NCI-H345 treated with DMSO at 0.1 percent for 48 hours (cell line): ENCODE measurements at regions not wholly inside any gene's neighbourhood (a gene's known extent, or its start where the extent isn't known, plus 50 kb on each side); places are given as distances from the start of the nearest gene placed in this dataset.

Experiments used
- DNase-seq: peaks from one replicate; lab custom pipeline; 2025; ENCODE audit not compliant: unreplicated experiment; lab: John Stamatoyannopoulos, UW

- DNase-seq = no peak
These were observed 233.1 kb upstream of the ANKRD55 start for GRCh38 chr5:56466136-56466816.

DNA sequence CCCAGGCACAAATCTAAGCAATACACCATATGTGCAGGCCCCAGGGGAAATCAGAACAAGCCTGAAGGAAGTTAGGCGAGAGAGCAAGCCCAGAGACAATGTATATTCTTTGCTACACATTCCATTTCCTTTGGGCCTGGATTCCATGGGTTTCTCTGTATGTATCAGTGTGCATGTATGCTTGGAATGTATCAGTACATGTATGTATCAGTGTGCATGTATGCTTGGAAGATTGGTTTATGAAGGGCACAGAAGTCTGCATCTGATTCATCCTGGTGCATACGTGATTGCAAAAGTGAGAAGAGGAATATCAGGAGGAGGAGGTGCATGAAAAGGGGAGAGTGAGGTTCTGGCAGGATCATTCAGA is 232.6 kb upstream of the ANKRD55 start:
- no peak for DNase-seq

GRCh38 chr5:56464935-56465768 is 232.0 kb upstream of the ANKRD55 start:
- DNase-seq = no peak

DNA sequence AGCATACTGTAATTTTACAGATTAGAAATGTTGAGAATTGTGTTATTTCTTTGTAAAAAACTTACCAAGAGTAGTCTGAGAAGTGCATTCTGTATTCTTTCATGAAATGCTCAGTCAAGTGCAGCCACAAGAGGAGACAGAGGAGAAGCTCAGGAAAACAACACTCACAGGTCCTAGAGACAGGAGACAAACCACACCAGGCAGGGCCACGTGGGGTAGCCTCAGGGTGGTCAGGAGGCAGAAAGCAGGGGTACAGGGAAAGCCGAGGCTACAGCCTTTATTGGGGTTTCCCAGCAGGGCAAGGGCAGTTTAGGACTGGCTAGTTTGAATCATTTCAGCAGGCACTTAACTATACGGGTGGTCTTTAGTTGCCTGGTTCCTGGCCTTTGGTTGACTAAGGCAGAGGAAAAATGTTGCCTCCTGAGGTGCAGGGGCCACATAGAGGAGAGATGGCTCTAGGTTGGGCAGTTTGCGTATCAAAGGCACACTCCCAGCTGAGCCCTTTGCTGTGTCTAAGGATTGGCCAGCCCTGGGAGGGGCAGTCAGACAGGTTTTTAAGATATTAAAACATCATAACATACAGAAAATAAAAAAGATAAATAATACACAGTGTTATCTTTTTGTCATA is 230.9 kb upstream of the ANKRD55 start:
- DNase-seq = no peak

DNA sequence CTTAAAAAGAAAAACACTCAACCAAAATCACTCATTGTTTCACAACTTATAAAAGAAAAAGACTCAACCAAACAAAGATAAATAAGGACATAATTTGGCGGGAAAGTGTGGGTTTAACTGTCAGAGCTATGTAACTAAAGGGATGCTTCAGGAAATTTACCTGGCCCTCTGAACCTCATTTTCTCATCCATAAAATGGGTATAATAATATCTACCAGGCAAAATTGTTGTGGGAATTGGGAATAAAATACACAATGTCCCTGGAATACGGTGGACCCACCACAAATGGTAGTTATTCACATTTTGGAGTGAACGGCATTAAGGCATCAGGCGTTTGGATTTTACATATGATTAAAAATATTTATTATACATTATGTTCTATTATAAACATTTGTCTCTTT is 228.5 kb upstream of the ANKRD55 start:
- DNase-seq = no peak

DNA sequence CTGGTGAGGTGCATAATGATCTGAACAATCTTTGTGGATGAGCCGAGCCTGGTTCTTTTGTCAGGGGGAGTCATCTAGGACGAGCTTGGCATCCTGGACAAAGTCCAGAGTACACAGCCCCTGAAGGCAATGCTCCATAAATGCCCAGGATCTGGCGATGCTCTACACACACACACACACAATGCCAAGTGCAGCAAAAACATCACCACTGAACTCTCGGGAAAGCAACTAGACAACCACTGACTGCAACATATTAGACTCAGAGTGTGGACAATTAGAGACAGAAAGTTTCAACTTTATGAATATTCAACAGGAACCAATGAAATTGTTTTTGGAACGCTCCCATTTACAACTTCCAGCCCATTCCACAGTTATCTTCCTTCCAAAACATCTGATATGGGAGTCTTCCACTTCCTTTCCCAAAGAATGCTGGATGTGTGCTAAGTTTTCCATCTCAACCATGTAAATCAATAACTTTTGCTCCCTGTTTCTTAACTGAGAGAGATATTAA is 227.6 kb upstream of the ANKRD55 start:
- no peak for DNase-seq

DNA sequence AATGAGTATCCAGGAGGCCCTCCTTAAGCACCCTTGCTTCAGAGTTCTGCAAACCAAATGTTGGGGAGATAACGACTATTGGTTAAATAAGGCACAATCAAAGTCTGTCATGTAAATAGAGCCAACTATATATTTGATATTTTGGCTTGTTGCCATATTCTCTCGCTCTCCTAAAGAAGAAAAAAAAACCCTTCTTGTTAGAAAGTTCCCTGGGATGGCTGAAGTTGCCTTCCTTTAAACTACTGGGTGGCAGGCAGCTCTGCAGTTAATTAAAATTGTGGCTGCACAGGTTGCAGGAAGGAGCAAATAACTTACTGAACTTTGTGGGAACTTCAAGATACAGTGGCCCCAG is 227.0 kb upstream of the ANKRD55 start:
- DNase-seq = no peak

- DNase-seq = no peak
These were observed 226.5 kb upstream of the ANKRD55 start for GRCh38 chr5:56459394-56460194.

DNA sequence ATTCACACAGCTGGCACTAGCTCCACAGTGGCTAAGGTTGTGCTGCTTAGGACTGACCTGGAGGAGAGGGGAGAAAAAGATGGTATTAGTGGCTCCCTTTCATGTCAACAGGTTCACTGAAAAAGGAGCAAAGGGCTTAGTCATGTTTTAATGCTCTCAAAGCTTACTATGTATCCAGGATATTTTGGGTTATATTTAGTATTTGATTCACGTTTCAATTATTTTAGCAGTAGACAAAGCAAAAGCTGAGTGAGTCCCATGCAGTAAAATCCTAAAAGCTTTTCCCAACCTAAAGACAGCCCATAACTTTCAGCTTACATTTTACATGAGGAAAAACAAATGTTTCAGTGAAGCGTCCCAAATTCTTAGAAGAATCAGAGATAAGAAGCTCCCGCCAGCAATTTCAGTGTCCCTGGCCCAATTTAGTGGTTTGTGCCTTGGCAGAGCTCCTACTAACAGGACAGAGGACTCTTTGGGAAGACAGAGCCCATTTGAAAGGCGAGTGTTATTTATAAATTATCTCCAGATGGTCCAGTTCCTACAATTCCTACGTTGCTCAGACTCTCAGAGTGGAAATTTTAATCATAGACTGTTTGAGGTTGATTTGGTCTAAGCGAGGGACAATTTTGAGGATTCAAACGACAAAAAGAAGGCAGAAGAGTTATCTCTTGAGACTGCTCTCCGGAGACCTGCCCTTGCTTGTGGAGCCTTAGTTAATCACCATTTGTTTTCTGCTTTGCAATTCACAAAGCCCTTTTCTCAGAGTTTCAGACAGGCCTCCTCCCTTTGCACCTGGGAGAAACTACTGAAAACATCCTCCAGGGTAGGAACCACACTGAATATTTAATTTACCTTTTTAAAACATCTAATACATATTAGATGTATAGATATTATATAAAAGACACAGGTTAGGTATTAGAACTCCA is 225.0 kb upstream of the ANKRD55 start:
- no peak for DNase-seq

DNA sequence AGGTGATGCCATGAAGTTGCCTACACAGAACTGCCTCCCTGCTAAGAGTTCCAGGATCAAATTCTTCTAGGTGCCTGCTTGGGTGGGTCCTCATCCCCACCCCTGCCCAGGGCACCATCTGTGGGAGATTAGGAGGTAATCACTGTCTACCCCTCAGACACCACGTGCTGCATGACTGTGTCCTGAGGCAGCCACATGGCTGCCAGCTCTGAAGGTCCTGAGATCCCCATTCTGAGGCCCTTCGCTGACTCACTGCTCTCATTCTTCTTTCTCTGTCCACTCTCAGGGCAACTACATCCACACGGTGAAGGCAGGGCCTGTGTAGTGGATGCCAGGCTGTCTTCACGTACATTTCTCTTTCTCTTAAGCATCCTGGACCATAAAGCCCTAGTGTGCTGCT is 222.9 kb upstream of the ANKRD55 start:
- DNase-seq = no peak

DNA sequence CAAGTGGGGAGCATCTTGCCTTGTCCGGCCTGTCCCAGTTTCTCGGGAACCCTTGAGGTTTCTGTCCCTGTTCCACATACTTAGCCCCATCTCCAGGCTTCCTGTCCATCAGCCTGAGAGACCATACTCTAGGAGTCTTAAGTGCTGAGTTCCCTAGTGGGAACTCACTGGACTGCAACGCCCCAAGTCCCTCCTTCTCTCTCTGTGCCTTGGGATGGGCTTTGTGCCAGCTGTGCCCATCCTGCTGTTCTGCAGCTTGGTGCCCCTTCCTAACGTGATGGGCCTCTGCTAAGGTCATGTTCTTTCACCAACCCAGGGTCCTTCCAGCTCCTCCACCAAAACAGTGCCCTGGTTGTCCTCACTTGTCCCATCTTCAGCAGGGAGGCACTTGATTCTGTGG is 222.3 kb upstream of the ANKRD55 start:
- no peak for DNase-seq

GRCh38 chr5:56454219-56454862 is 221.2 kb upstream of the ANKRD55 start:
- DNase-seq = no peak

DNA sequence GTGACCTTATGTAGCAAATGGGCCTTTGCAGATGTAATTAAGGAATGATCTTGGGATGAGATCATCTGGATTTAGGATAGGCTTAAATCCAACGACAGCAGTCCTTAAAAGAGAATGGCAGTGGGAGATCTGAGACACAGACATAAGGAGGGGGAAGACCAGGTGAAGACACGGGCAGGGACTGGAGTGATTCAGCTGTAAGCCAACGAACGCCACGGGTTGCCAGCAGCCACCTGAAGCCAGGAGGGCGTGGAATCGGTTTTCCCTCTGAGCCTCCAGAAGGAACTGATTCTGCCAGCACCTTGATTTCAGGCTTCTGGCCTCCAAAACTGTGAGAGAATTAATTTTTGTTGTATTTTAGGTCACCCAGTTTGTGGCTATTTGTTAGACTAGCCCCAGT is 218.6 kb upstream of the ANKRD55 start:
- DNase-seq = no peak

DNA sequence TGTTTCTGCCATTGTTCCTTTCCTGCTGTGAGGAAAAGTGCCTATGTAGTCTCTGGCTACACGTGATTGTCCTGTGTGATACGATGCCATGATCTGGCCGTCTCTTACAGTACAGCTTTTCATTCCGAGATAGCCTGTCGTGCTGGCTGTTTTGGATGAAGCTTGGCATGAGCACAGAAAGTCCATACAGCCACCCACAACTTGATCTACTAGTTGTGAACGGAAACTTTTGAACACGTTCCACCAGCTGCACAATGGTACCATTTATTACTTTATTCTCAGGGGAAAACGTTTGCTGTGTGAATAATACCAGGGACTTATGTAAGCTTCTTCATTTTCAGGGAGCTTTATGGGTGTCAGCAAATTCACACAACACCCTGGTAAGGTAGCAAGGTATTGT is 217.6 kb upstream of the ANKRD55 start:
- no peak for DNase-seq

GRCh38 chr5:56449071-56449640 is 216.0 kb upstream of the ANKRD55 start:
- no peak for DNase-seq

- no peak for DNase-seq
These were observed 214.5 kb upstream of the ANKRD55 start for GRCh38 chr5:56447656-56448055.

- no peak for DNase-seq
These were observed 214.1 kb upstream of the ANKRD55 start for GRCh38 chr5:56447232-56447631.

DNA sequence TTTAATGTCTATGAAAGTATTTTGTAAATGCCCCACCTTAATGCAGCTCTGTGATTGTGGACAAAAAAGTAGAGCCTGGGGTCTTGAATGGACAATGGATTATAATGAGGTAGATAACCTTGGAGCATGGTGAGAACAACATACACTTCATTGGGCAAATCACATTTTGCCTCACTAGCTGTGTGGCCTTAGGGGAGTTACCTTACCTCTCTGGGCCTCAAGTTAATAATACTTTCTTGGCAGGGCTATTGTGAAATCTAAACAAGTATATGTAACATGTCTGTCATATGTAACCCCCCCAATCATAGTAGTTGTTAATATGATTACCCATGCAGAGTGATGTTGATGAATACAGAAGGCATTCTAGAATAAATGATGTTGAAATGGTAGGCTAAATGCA is 213.6 kb upstream of the ANKRD55 start:
- no peak for DNase-seq

DNA sequence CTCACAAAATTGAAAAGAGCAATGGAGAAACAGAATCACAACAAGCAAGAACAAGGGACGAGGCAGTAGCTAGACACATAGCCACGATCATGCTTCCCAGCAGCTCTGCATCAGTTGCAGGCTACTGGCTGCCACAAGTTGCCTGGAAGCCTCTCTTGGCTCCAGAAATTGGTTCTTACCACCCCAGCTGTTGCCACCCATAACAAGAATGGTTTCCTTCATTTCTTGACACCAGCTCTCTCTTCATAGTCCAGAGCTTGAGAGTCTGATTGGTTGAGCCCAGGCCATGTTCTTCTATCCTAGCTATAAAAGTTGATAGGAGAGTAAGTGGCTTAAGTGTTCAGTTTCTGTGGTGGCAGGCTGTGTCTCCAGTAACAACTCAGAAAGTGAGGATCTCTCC is 210.7 kb upstream of the ANKRD55 start:
- no peak for DNase-seq
